Endothelial cell (in vitro differentiated cells): ENCODE measurements at regions not wholly inside any gene's neighbourhood (a gene's known extent, or its start where the extent isn't known, plus 50 kb on each side); places are given as distances from the start of the nearest gene placed in this dataset.

Experiments used
- DNase-seq: peaks from one replicate; pipeline ENCODE4 v3.0.0; 2021; ENCODE audit warnings: low spot score
- H3K27ac Mint-ChIP-seq: one replicate; pipeline ENCODE4 v1.8.0; 2021; ENCODE audit warnings: mixed read lengths, inconsistent platforms; ENCODE audit not compliant: unreplicated experiment
- H3K27me3 Mint-ChIP-seq: one replicate; pipeline ENCODE4 v1.8.0; 2021; ENCODE audit warnings: mild to moderate bottlenecking, moderate library complexity, mixed read lengths, inconsistent platforms; ENCODE audit not compliant: unreplicated experiment
- H3K36me3 Mint-ChIP-seq: one replicate; pipeline ENCODE4 v1.8.0; 2021; ENCODE audit warnings: mild to moderate bottlenecking, low read depth, mixed read lengths, inconsistent platforms; ENCODE audit not compliant: unreplicated experiment
- H3K4me1 Mint-ChIP-seq: one replicate; pipeline ENCODE4 v1.8.0; 2021; ENCODE audit warnings: mild to moderate bottlenecking, mixed read lengths, inconsistent platforms; ENCODE audit not compliant: unreplicated experiment
- H3K4me3 Mint-ChIP-seq: one replicate; pipeline ENCODE4 v1.8.0; 2021; ENCODE audit warnings: mild to moderate bottlenecking, mixed read lengths, inconsistent platforms; ENCODE audit not compliant: unreplicated experiment
- H3K9me3 Mint-ChIP-seq: one replicate; pipeline ENCODE4 v1.8.0; 2021; ENCODE audit warnings: mixed read lengths, inconsistent platforms; ENCODE audit not compliant: unreplicated experiment
- CTCF ChIP-seq: fragments of 200-600 bp; sonication (generic); IDR thresholded peaks from one replicate; pipeline ENCODE4 v1.5.0; 2021; ENCODE audit warnings: antibody characterized with exemption; ENCODE audit not compliant: unreplicated experiment

DNA sequence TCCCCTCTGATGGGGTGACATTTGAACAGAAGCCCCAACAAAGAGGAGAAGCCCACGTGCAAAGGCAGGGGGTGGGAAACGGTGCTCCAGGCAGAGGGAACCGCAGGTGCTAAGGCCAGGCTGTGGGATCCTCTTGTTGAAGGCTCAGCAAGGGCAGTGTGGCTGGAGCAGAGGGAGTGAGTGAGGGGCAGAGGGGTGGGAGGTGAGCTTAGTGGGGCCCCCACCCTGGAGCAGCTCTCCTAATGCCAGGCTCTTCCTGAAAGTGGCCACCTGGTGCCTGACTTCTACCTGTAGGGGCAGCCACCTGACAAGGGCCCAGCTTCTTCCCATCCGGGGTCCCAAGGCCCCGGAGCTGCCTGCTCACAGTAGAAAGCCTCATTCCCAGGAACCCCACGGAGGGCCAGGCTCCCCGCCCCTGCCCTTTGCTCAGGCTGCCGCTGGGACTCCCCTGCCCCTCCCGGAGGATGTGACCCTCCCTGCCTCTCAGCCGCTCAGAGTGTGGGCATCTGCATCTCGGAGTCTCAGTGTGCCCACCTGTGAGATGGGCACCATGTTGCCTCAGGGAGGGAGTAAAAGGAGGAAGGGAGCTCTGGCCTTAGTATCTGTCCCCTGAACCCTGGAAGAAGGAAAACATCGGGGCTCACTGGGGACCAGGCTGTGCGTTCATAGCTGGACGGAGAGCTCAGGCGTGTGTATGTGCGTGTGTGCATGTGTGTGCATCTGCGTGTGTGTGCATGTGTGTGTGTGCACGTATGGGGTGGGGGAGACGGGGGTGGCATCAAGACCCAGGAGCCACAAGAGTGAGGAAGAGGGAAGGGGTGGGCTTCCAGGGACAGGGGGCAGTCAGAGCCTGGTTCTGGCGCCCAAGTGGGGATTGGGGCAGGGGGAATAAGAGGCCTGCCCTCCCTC, 119.4 kb downstream of the CEBPB start:
- H3K4me3 Mint-ChIP-seq: no peak overlapping the region
- peaks cover 10% of the 10 kb centered on the region for H3K27me3 Mint-ChIP-seq
- H3K9me3 Mint-ChIP-seq: no peaks in the 10 kb centered on the region
- TF ChIP-seq CTCF: no peak
- DNase-seq: no peak
- H3K36me3 Mint-ChIP-seq: no peaks in the 10 kb centered on the region
- H3K4me1 Mint-ChIP-seq: peaks cover 34% of the 10 kb centered on the region
- H3K27ac Mint-ChIP-seq: no peak overlapping the region

GRCh38 chr20:50310673-50311051, 120.0 kb downstream of the CEBPB start:
- Mint-ChIP-seq H3K4me1 (peaks cover 28% of the 10 kb centered on the region), H3K27me3 (peaks cover 10% of the 10 kb centered on the region), H3K9me3 (no peaks in the 10 kb centered on the region), H3K36me3 (no peaks in the 10 kb centered on the region), H3K27ac (no peak overlapping the region), H3K4me3 (no peak overlapping the region)
- no peak for TF ChIP-seq CTCF
- DNase-seq: no peak

DNA sequence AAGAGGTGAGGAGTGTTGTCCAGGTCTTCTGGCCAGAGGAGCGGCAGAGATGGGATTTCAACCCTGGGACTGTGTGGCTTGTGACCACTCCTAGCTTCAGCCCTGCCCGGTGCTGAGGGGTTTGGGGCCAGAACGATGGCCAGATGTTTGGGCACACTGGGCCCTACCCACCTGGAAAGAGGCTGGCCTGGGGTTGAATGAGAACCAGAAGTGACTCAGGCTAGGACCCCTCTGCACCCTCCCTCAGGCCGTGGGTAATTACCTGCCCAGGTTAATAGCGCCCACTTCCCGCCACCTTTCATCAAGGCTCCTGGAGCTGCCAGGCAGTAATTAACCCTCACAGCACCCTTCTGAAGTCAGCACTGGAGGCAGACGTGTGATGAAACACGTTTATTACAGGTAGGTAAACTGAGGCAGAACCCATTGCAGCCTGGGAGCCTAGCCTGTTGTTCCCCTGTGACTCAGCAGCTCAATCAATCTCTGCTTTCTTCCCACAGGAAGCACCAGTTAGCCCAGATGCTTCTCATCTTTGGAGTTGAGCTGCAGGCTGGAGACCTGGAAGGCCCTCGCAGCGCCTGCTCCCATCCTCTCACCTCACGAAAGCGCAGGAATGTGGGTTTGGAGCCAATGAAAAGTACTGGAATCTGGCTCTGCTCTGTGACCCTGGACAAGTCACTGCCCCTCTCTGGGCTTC, 120.8 kb downstream of the CEBPB start:
- peaks cover 20% of the 10 kb centered on the region for H3K4me1 Mint-ChIP-seq
- H3K27ac Mint-ChIP-seq: no peak overlapping the region
- no peak for TF ChIP-seq CTCF
- H3K36me3 Mint-ChIP-seq: no peaks in the 10 kb centered on the region
- no peak for DNase-seq
- H3K9me3 Mint-ChIP-seq: no peaks in the 10 kb centered on the region
- peaks cover 12% of the 10 kb centered on the region for H3K27me3 Mint-ChIP-seq
- no peak overlapping the region for H3K4me3 Mint-ChIP-seq

- Mint-ChIP-seq H3K4me1 (peaks cover 13% of the 10 kb centered on the region), H3K27ac (no peak overlapping the region), H3K9me3 (no peaks in the 10 kb centered on the region), H3K4me3 (peak overlapping the region; percentile 71), H3K27me3 (peaks cover 12% of the 10 kb centered on the region), H3K36me3 (no peaks in the 10 kb centered on the region)
- no peak for TF ChIP-seq CTCF
- DNase-seq: no peak
Measured at GRCh38 chr20:50312002-50312681, 121.5 kb downstream of the CEBPB start.
